Esophagus muscularis mucosa (tissue), 4 donors: ENCODE measurements at regions not wholly inside any gene's neighbourhood (a gene's known extent, or its start where the extent isn't known, plus 50 kb on each side); places are given as distances from the start of the nearest gene placed in this dataset.

Experiments used
- DNase-seq: peaks from one replicate; pipeline ENCODE4 v3.0.0-alpha.2; 2017; ENCODE audit errors: extremely low spot score
- H3K27ac ChIP-seq, 4 donors: fragments of 200-600 bp; sonication (generic); replicated peaks in 1 of 4; 1 replicate in 3 of 4; 2 replicates in 1 of 4; pipeline ENCODE4 v1.5.1; 2016 to 2019; ENCODE audit warnings: mild to moderate bottlenecking in 1 of 4
- H3K27me3 ChIP-seq, 4 donors: fragments of 200-600 bp; sonication (generic); one replicate each; pipeline versions ENCODE4 v1.5.1 to v1.6.0; 2016 to 2019
- H3K36me3 ChIP-seq, 4 donors: fragments of 200-600 bp; sonication (generic); one replicate each; pipeline ENCODE4 v1.5.1; 2016 to 2019
- H3K4me1 ChIP-seq, 4 donors: fragments of 200-600 bp; sonication (generic); one replicate each; pipeline ENCODE4 v1.5.1; 2016 to 2019
- H3K4me3 ChIP-seq, 4 donors: fragments of 200-600 bp; sonication (generic); 1 replicate in 2 of 4; 2 replicates in 2 of 4; pipeline ENCODE4 v1.5.1; 2016 to 2019; ENCODE audit warnings: mild to moderate bottlenecking in 4 of 4, moderate library complexity in 1 of 4
- H3K9me3 ChIP-seq, 4 donors: fragments of 200-600 bp; sonication (generic); 1 replicate in 3 of 4; 2 replicates in 1 of 4; pipeline ENCODE4 v1.5.1; 2016 to 2019
- CTCF ChIP-seq, 3 experiments: fragments of 200-600 bp in 2 of 3; fragments of 450-650 bp in 1 of 3; sonication (generic) in 2 of 3; IDR thresholded peaks; one replicate each; pipeline ENCODE4 v1.5.1; 2017 to 2019; ENCODE audit warnings: antibody characterized with exemption in 3 of 3, mild to moderate bottlenecking in 2 of 3, moderate library complexity in 1 of 3
- EP300 ChIP-seq: sonication (generic); formaldehyde crosslinking; IDR thresholded peaks from one replicate; pipeline ENCODE4 v1.6.1; 2017; ENCODE audit warnings: antibody characterized with exemption
- POLR2A ChIP-seq: fragments of 450-650 bp; IDR thresholded peaks from one replicate; pipeline ENCODE4 v1.6.1; 2017; ENCODE audit warnings: antibody characterized with exemption, moderate library complexity, mild to moderate bottlenecking, low read depth
- POLR2AphosphoS5 ChIP-seq, 2 donors: sonication (generic); formaldehyde crosslinking; IDR thresholded peaks; one replicate each; pipeline ENCODE4 v1.6.1; 2017; ENCODE audit warnings: antibody characterized with exemption in 2 of 2
- WGBS: methylation state at CpG from one replicate; pipeline ENCODE4 v1.1.5; 2018; 5-methylcytosine and 5-hydroxymethylcytosine counted together
- intact Hi-C: fragments of 100-400 bp; cut with DNase I; formaldehyde crosslinking; loops from one replicate; pipeline ENCODE4 v1.15.1; 2023

DNA sequence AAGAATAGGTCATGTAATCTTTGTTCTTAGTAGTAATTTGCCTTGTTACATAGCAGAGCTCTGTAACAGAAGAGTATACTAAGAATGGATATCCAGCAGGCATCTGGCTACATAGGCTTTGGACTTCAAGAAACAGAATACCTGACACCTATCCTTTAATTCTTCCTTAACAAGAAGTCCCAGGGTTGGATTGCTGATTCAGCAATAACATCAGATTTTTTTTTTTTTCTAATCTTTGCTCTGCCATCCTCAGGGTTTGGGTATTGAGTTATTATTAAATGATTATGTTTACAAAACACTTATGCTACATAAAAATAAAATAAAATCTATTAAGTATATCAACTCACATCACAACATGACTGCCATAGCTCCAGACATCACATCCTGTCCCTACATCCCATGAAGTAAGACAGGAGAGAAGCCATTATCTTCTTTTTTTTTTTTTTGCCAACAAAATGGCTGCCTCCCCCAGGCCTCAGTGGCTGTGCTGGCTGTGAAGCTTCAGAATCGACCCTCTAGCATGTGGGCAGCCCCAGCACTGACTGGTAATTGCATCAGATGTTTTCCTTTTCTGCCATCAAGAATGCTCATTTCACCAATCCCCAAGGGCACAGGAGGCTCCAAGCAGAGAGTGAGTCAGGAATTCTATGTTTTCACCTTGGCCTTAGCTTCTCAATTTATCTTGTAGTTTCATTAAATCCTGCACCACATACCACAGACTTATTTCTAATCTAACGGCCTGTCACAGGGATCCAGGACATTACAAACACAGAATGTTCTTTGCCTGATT lies 186.2 kb downstream of the DICER1 start:
- H3K9me3 ChIP-seq = peaks cover 0 to 9% (median 3%) of the 10 kb centered on the region in 4 donors
- peak overlapping the region; percentile 3 to 43 (median 28) for H3K4me3 ChIP-seq
- H3K36me3 ChIP-seq = no peaks in the 10 kb centered on the region
- H3K27ac ChIP-seq = peak overlapping the region; percentile 68 to 84 (median 77)
- TF ChIP-seq CTCF (IDR thresholded peaks at IDR 0.05) (no peak), POLR2A (no peak), POLR2AphosphoS5 (IDR thresholded peaks at IDR 0.05) (no peak), EP300 (no peak)
- WGBS = 26% methylated on average over 2 of the region's 2 CpGs
- intact Hi-C loops = no loop called here
- peak; percentile 89 for DNase-seq
- H3K4me1 ChIP-seq = peaks cover 0 to 28% (median 12%) of the 10 kb centered on the region in 4 donors
- H3K27me3 ChIP-seq = no peaks in the 10 kb centered on the region

GRCh38 chr14:94969766-94970165 lies 187.6 kb downstream of the DICER1 start:
- no peak overlapping the region for H3K4me3 ChIP-seq
- H3K27ac ChIP-seq = peak overlapping the region in 1 of 4 donors; percentile 84
- H3K36me3 ChIP-seq = no peaks in the 10 kb centered on the region
- H3K9me3 ChIP-seq = peaks cover 0 to 9% (median 3%) of the 10 kb centered on the region in 4 donors
- DNase-seq = peak; percentile 50
- no peak for TF ChIP-seq CTCF (IDR thresholded peaks at IDR 0.05)
- TF ChIP-seq POLR2AphosphoS5 (IDR thresholded peaks at IDR 0.05) = no peak
- no peak for TF ChIP-seq EP300
- no peak for TF ChIP-seq POLR2A
- 88% methylated on average over 4 of the region's 4 CpGs for WGBS
- no peaks in the 10 kb centered on the region for H3K27me3 ChIP-seq
- intact Hi-C loops = no loop called here
- peaks cover 0 to 23% (median 11%) of the 10 kb centered on the region in 4 donors for H3K4me1 ChIP-seq

GRCh38 chr14:94966868-94967267 lies 190.5 kb downstream of the DICER1 start:
- TF ChIP-seq POLR2AphosphoS5 (IDR thresholded peaks at IDR 0.05) (no peak), POLR2A (no peak), EP300 (no peak), CTCF (IDR thresholded peaks at IDR 0.05) (no peak)
- intact Hi-C loops = no loop called here
- 100% methylated on average over 1 of the region's 2 CpGs for WGBS

DNA sequence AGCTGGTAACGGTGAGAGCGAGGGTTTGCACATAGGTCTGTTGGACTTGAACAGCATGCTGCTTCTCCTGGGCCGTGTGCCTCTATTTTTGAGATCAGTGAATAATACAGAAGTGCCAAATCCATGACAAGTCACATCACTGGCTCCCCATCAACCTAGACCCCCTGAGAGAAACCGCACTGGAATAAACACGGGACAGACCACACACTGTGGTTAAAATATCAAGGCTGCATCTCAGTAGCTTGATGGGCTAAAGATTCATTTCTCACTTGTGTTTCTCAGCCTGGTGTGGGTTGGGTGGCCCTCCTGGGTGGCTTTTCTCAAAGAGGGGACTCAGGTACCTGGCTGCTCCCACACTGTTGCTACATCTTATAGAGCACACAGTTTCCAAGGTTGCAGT lies 191.0 kb downstream of the DICER1 start:
- DNase-seq = no peak
- H3K4me1 ChIP-seq = peaks cover 0 to 12% (median 9%) of the 10 kb centered on the region in 4 donors
- no peaks in the 10 kb centered on the region for H3K36me3 ChIP-seq
- H3K9me3 ChIP-seq = peaks cover 0 to 7% (median 3%) of the 10 kb centered on the region in 4 donors
- no peak overlapping the region for H3K27ac ChIP-seq
- intact Hi-C loops = no loop called here
- WGBS = 71% methylated on average over 5 of the region's 5 CpGs
- TF ChIP-seq CTCF (IDR thresholded peaks at IDR 0.05) (no peak), POLR2AphosphoS5 (IDR thresholded peaks at IDR 0.05) (no peak)
- H3K27me3 ChIP-seq = peaks cover 0 to 3% (median 0%) of the 10 kb centered on the region in 4 donors
- H3K4me3 ChIP-seq = no peak overlapping the region

More at GRCh38 chr14:94966868-94967267, 190.5 kb downstream of the DICER1 start:
- H3K27me3 ChIP-seq = no peaks in the 10 kb centered on the region
- DNase-seq = peak; percentile 53
- H3K27ac ChIP-seq = no peak overlapping the region
- peaks cover 0 to 10% (median 5%) of the 10 kb centered on the region in 4 donors for H3K4me1 ChIP-seq
- peaks cover 0 to 9% (median 3%) of the 10 kb centered on the region in 4 donors for H3K9me3 ChIP-seq
- no peaks in the 10 kb centered on the region for H3K36me3 ChIP-seq
- no peak overlapping the region for H3K4me3 ChIP-seq
